ENCODE measurements at regions not wholly inside any gene's neighbourhood (a gene's known extent, or its start where the extent isn't known, plus 50 kb on each side); places are given as distances from the start of the nearest gene placed in this dataset.

GRCh38 chr6:113528111-113528510 lies 329.0 kb upstream of the MARCKS start:
- WGBS: 97% methylated on average over 3 of the region's 3 CpGs
- Histone ChIP-seq H3K9me3 (ENCODE audit: control insufficient read depth in 2 of 2, insufficient read depth in 1 of 2, low read length in 1 of 2) (no peaks in the 10 kb centered on the region), H3K4me3 (ENCODE audit: low read length in 2 of 2) (no peak overlapping the region), H3K27ac (ENCODE audit: low read depth in 1 of 2, low read length in 1 of 2) (no peak overlapping the region), H3K27me3 (ENCODE audit: control insufficient read depth in 2 of 2, insufficient read depth in 1 of 2, low read length in 1 of 2) (no peaks in the 10 kb centered on the region), H3K4me1 (ENCODE audit: control insufficient read depth in 2 of 2, insufficient read depth in 2 of 2, low read length in 2 of 2) (no peaks in the 10 kb centered on the region), H3K36me3 (ENCODE audit: control insufficient read depth in 2 of 2, insufficient read depth in 2 of 2, low read length in 1 of 2) (no peaks in the 10 kb centered on the region)
- DNase-seq (ENCODE audit: low read depth in 6 of 9, low spot score in 9 of 9): no peak

GRCh38 chr6:113529196-113529595 lies 327.9 kb upstream of the MARCKS start:
- no peak for DNase-seq (ENCODE audit: low read depth in 6 of 9, low spot score in 9 of 9)

GRCh38 chr6:113529879-113530278 lies 327.3 kb upstream of the MARCKS start:
- H3K27ac ChIP-seq (ENCODE audit: low read depth in 1 of 2, low read length in 1 of 2): no peak overlapping the region
- H3K4me1 ChIP-seq (ENCODE audit: control insufficient read depth in 2 of 2, insufficient read depth in 2 of 2, low read length in 2 of 2): no peaks in the 10 kb centered on the region
- no peak for DNase-seq (ENCODE audit: low read depth in 6 of 9, low spot score in 9 of 9)
- H3K9me3 ChIP-seq (ENCODE audit: control insufficient read depth in 2 of 2, insufficient read depth in 1 of 2, low read length in 1 of 2): no peaks in the 10 kb centered on the region
- no peak overlapping the region for H3K4me3 ChIP-seq (ENCODE audit: low read length in 2 of 2)
- H3K36me3 ChIP-seq (ENCODE audit: control insufficient read depth in 2 of 2, insufficient read depth in 2 of 2, low read length in 1 of 2): no peaks in the 10 kb centered on the region
- WGBS: 94% methylated on average over 1 of the region's 1 CpG
- H3K27me3 ChIP-seq (ENCODE audit: control insufficient read depth in 2 of 2, insufficient read depth in 1 of 2, low read length in 1 of 2): no peaks in the 10 kb centered on the region

More at GRCh38 chr6:113529196-113529595, 327.9 kb upstream of the MARCKS start:
- Histone ChIP-seq H3K9me3 (ENCODE audit: control insufficient read depth in 2 of 2, insufficient read depth in 1 of 2, low read length in 1 of 2) (no peaks in the 10 kb centered on the region), H3K4me1 (ENCODE audit: control insufficient read depth in 2 of 2, insufficient read depth in 2 of 2, low read length in 2 of 2) (no peaks in the 10 kb centered on the region), H3K36me3 (ENCODE audit: control insufficient read depth in 2 of 2, insufficient read depth in 2 of 2, low read length in 1 of 2) (no peaks in the 10 kb centered on the region), H3K27me3 (ENCODE audit: control insufficient read depth in 2 of 2, insufficient read depth in 1 of 2, low read length in 1 of 2) (no peaks in the 10 kb centered on the region), H3K27ac (ENCODE audit: low read depth in 1 of 2, low read length in 1 of 2) (no peak overlapping the region), H3K4me3 (ENCODE audit: low read length in 2 of 2) (no peak overlapping the region)

GRCh38 chr6:113530769-113531168 lies 326.4 kb upstream of the MARCKS start:
- no peak for DNase-seq (ENCODE audit: low read depth in 6 of 9, low spot score in 9 of 9)
- Histone ChIP-seq H3K9me3 (ENCODE audit: control insufficient read depth in 2 of 2, insufficient read depth in 1 of 2, low read length in 1 of 2) (no peaks in the 10 kb centered on the region), H3K4me3 (ENCODE audit: low read length in 2 of 2) (no peak overlapping the region), H3K27ac (ENCODE audit: low read depth in 1 of 2, low read length in 1 of 2) (no peak overlapping the region), H3K36me3 (ENCODE audit: control insufficient read depth in 2 of 2, insufficient read depth in 2 of 2, low read length in 1 of 2) (no peaks in the 10 kb centered on the region), H3K4me1 (ENCODE audit: control insufficient read depth in 2 of 2, insufficient read depth in 2 of 2, low read length in 2 of 2) (no peaks in the 10 kb centered on the region), H3K27me3 (ENCODE audit: control insufficient read depth in 2 of 2, insufficient read depth in 1 of 2, low read length in 1 of 2) (no peaks in the 10 kb centered on the region)
- WGBS: 94% methylated on average over 4 of the region's 4 CpGs

- Histone ChIP-seq H3K27ac (ENCODE audit: low read depth in 1 of 2, low read length in 1 of 2) (no peak overlapping the region), H3K36me3 (ENCODE audit: control insufficient read depth in 2 of 2, insufficient read depth in 2 of 2, low read length in 1 of 2) (no peaks in the 10 kb centered on the region), H3K27me3 (ENCODE audit: control insufficient read depth in 2 of 2, insufficient read depth in 1 of 2, low read length in 1 of 2) (no peaks in the 10 kb centered on the region), H3K4me1 (ENCODE audit: control insufficient read depth in 2 of 2, insufficient read depth in 2 of 2, low read length in 2 of 2) (no peaks in the 10 kb centered on the region), H3K9me3 (ENCODE audit: control insufficient read depth in 2 of 2, insufficient read depth in 1 of 2, low read length in 1 of 2) (no peaks in the 10 kb centered on the region), H3K4me3 (ENCODE audit: low read length in 2 of 2) (no peak overlapping the region)
- DNase-seq (ENCODE audit: low read depth in 6 of 9, low spot score in 9 of 9): no peak
- WGBS: 98% methylated on average over 2 of the region's 2 CpGs
Observed at GRCh38 chr6:113539202-113539601, 317.9 kb upstream of the MARCKS start.

GRCh38 chr6:113539623-113540022 lies 317.5 kb upstream of the MARCKS start:
- no peaks in the 10 kb centered on the region for H3K4me1 ChIP-seq (ENCODE audit: control insufficient read depth in 2 of 2, insufficient read depth in 2 of 2, low read length in 2 of 2)

GRCh38 chr6:113540466-113540865 lies 316.7 kb upstream of the MARCKS start:
- Histone ChIP-seq H3K27ac (ENCODE audit: low read depth in 1 of 2, low read length in 1 of 2) (no peak overlapping the region), H3K9me3 (ENCODE audit: control insufficient read depth in 2 of 2, insufficient read depth in 1 of 2, low read length in 1 of 2) (no peaks in the 10 kb centered on the region), H3K4me1 (ENCODE audit: control insufficient read depth in 2 of 2, insufficient read depth in 2 of 2, low read length in 2 of 2) (no peaks in the 10 kb centered on the region), H3K36me3 (ENCODE audit: control insufficient read depth in 2 of 2, insufficient read depth in 2 of 2, low read length in 1 of 2) (no peaks in the 10 kb centered on the region), H3K4me3 (ENCODE audit: low read length in 2 of 2) (no peak overlapping the region), H3K27me3 (ENCODE audit: control insufficient read depth in 2 of 2, insufficient read depth in 1 of 2, low read length in 1 of 2) (no peaks in the 10 kb centered on the region)
- DNase-seq (ENCODE audit: low read depth in 6 of 9, low spot score in 9 of 9): no peak

More at GRCh38 chr6:113539623-113540022, 317.5 kb upstream of the MARCKS start:
- Histone ChIP-seq H3K4me3 (ENCODE audit: low read length in 2 of 2) (no peak overlapping the region), H3K9me3 (ENCODE audit: control insufficient read depth in 2 of 2, insufficient read depth in 1 of 2, low read length in 1 of 2) (no peaks in the 10 kb centered on the region), H3K27ac (ENCODE audit: low read depth in 1 of 2, low read length in 1 of 2) (no peak overlapping the region), H3K27me3 (ENCODE audit: control insufficient read depth in 2 of 2, insufficient read depth in 1 of 2, low read length in 1 of 2) (no peaks in the 10 kb centered on the region), H3K36me3 (ENCODE audit: control insufficient read depth in 2 of 2, insufficient read depth in 2 of 2, low read length in 1 of 2) (no peaks in the 10 kb centered on the region)
- no peak for DNase-seq (ENCODE audit: low read depth in 6 of 9, low spot score in 9 of 9)

GRCh38 chr6:113551168-113551567 lies 306.0 kb upstream of the MARCKS start:
- H3K4me1 ChIP-seq (ENCODE audit: control insufficient read depth in 2 of 2, insufficient read depth in 2 of 2, low read length in 2 of 2): no peaks in the 10 kb centered on the region
- WGBS: 95% methylated on average over 2 of the region's 2 CpGs

GRCh38 chr6:113556775-113557174 lies 300.4 kb upstream of the MARCKS start:
- no peak for DNase-seq (ENCODE audit: low read depth in 6 of 9, low spot score in 9 of 9)
- Histone ChIP-seq H3K27ac (ENCODE audit: low read depth in 1 of 2, low read length in 1 of 2) (no peak overlapping the region), H3K27me3 (ENCODE audit: control insufficient read depth in 2 of 2, insufficient read depth in 1 of 2, low read length in 1 of 2) (no peaks in the 10 kb centered on the region), H3K36me3 (ENCODE audit: control insufficient read depth in 2 of 2, insufficient read depth in 2 of 2, low read length in 1 of 2) (no peaks in the 10 kb centered on the region), H3K4me3 (ENCODE audit: low read length in 2 of 2) (no peak overlapping the region), H3K4me1 (ENCODE audit: control insufficient read depth in 2 of 2, insufficient read depth in 2 of 2, low read length in 2 of 2) (no peaks in the 10 kb centered on the region), H3K9me3 (ENCODE audit: control insufficient read depth in 2 of 2, insufficient read depth in 1 of 2, low read length in 1 of 2) (no peaks in the 10 kb centered on the region)

More at GRCh38 chr6:113551168-113551567, 306.0 kb upstream of the MARCKS start:
- Histone ChIP-seq H3K4me3 (ENCODE audit: low read length in 2 of 2) (no peak overlapping the region), H3K9me3 (ENCODE audit: control insufficient read depth in 2 of 2, insufficient read depth in 1 of 2, low read length in 1 of 2) (no peaks in the 10 kb centered on the region), H3K36me3 (ENCODE audit: control insufficient read depth in 2 of 2, insufficient read depth in 2 of 2, low read length in 1 of 2) (no peaks in the 10 kb centered on the region), H3K27ac (ENCODE audit: low read depth in 1 of 2, low read length in 1 of 2) (no peak overlapping the region), H3K27me3 (ENCODE audit: control insufficient read depth in 2 of 2, insufficient read depth in 1 of 2, low read length in 1 of 2) (no peaks in the 10 kb centered on the region)
- no peak for DNase-seq (ENCODE audit: low read depth in 6 of 9, low spot score in 9 of 9)

GRCh38 chr6:113558431-113558830 lies 298.7 kb upstream of the MARCKS start:
- Histone ChIP-seq H3K9me3 (ENCODE audit: control insufficient read depth in 2 of 2, insufficient read depth in 1 of 2, low read length in 1 of 2) (no peaks in the 10 kb centered on the region), H3K27me3 (ENCODE audit: control insufficient read depth in 2 of 2, insufficient read depth in 1 of 2, low read length in 1 of 2) (no peaks in the 10 kb centered on the region), H3K4me3 (ENCODE audit: low read length in 2 of 2) (no peak overlapping the region), H3K4me1 (ENCODE audit: control insufficient read depth in 2 of 2, insufficient read depth in 2 of 2, low read length in 2 of 2) (no peaks in the 10 kb centered on the region), H3K36me3 (ENCODE audit: control insufficient read depth in 2 of 2, insufficient read depth in 2 of 2, low read length in 1 of 2) (no peaks in the 10 kb centered on the region), H3K27ac (ENCODE audit: low read depth in 1 of 2, low read length in 1 of 2) (no peak overlapping the region)
- DNase-seq (ENCODE audit: low read depth in 6 of 9, low spot score in 9 of 9): no peak

Data from thymus (tissue), 11 donors.